Common myeloid progenitor, CD34-positive (primary cell): ENCODE measurements at regions not wholly inside any gene's neighbourhood (a gene's known extent, or its start where the extent isn't known, plus 50 kb on each side); places are given as distances from the start of the nearest gene placed in this dataset.
"Not testable (repeated sequence)": the region's sequence is repeated elsewhere in the genome, so short reads cannot be mapped to it uniquely, and the experiment has no call there.

Experiments used
- CTCF ChIA-PET: fragments of 350-600 bp; sonication (Branson Sonifier 250); formaldehyde crosslinking; loops from one replicate; lab custom pipeline; 2021; ENCODE audit warnings: antibody characterized with exemption; lab: Charles Lee
- POLR2A ChIA-PET: fragments of 350-600 bp; sonication (Branson Sonifier 250); formaldehyde crosslinking; loops from one replicate; lab custom pipeline; 2021; ENCODE audit warnings: antibody characterized with exemption; lab: Charles Lee
- DNase-seq, 3 donors: peaks; one replicate each; pipeline versions ENCODE4 v3.0.0 to v3.0.0-alpha.2; 2013
- H3K27ac ChIP-seq, 2 experiments: 1 replicate in 1 of 2; 2 replicates in 1 of 2; pipeline ENCODE4 v1.7.0; 2013; ENCODE audit warnings: inconsistent platforms in 2 of 2, low read length in 2 of 2, mild to moderate bottlenecking in 2 of 2, low read depth in 1 of 2, moderate library complexity in 1 of 2; ENCODE audit not compliant: severe bottlenecking in 2 of 2, insufficient read depth in 1 of 2, poor library complexity in 1 of 2
- H3K27me3 ChIP-seq, 5 experiments: replicated peaks in 2 of 5; 1 replicate in 3 of 5; 2 replicates in 2 of 5; pipeline versions ENCODE4 v1.6.1 to v1.7.0; 2013; ENCODE audit warnings: low read length in 4 of 5, mild to moderate bottlenecking in 2 of 5, moderate library complexity in 2 of 5, inconsistent platforms in 1 of 5; ENCODE audit not compliant: insufficient read depth in 5 of 5, control insufficient read depth in 4 of 5
- H3K36me3 ChIP-seq, 4 experiments: 1 replicate in 2 of 4; 2 replicates in 2 of 4; pipeline versions ENCODE4 v1.6.1 to v1.7.0; 2013; ENCODE audit warnings: low read length in 3 of 4, control low read depth in 1 of 4, mild to moderate bottlenecking in 1 of 4; ENCODE audit not compliant: control insufficient read depth in 4 of 4, insufficient read depth in 4 of 4
- H3K4me1 ChIP-seq, 4 experiments: 1 replicate in 3 of 4; 2 replicates in 1 of 4; pipeline versions ENCODE4 v1.6.1 to v1.7.1; 2013; ENCODE audit warnings: low read length in 3 of 4, mild to moderate bottlenecking in 3 of 4, control low read depth in 1 of 4, inconsistent platforms in 1 of 4, moderate library complexity in 1 of 4; ENCODE audit not compliant: control insufficient read depth in 4 of 4, insufficient read depth in 4 of 4; ENCODE audit errors: control extremely low read depth in 1 of 4
- H3K4me3 ChIP-seq, 7 experiments: 1 replicate in 4 of 7; 2 replicates in 3 of 7; pipeline versions ENCODE4 v1.5.1 to v1.7.0; 2013; ENCODE audit warnings: mild to moderate bottlenecking in 7 of 7, low read length in 6 of 7, moderate library complexity in 6 of 7, inconsistent platforms in 2 of 7, low read depth in 2 of 7, control low read depth in 1 of 7; ENCODE audit not compliant: insufficient read depth in 4 of 7, control insufficient read depth in 1 of 7; ENCODE audit errors: extremely low read depth in 1 of 7
- H3K9me3 ChIP-seq, 5 experiments: 1 replicate in 4 of 5; 2 replicates in 1 of 5; pipeline versions ENCODE4 v1.6.1 to v1.7.1; 2013; ENCODE audit warnings: low read length in 4 of 5, mild to moderate bottlenecking in 2 of 5, inconsistent platforms in 1 of 5, low read depth in 1 of 5, moderate library complexity in 1 of 5; ENCODE audit not compliant: control insufficient read depth in 4 of 5, insufficient read depth in 2 of 5; ENCODE audit errors: control extremely low read depth in 1 of 5
- WGBS: methylation state at CpG from one replicate; pipeline ENCODE4 v1.1.5; 2013; ENCODE audit not compliant: insufficient coverage; 5-methylcytosine and 5-hydroxymethylcytosine counted together

GRCh38 chr21:14826630-14827029, 238.2 kb downstream of the NRIP1 start:
- Histone ChIP-seq H3K4me1 (no peaks in the 10 kb centered on the region), H3K27ac (no peak overlapping the region), H3K27me3 (no peaks in the 10 kb centered on the region), H3K36me3 (no peaks in the 10 kb centered on the region), H3K4me3 (no peak overlapping the region), H3K9me3 (no peaks in the 10 kb centered on the region)
- 98% methylated on average over 5 of the region's 6 CpGs for WGBS
- ChIA-PET CTCF (no interaction called here), POLR2A (interaction anchor here (0.7 kb wide), 1 partner anchor 95 kb away, joined by 3 read pairs; no protein-coding TSS in a partner anchor)
- DNase-seq = peak in 1 of 3 donors; percentile 2

DNA sequence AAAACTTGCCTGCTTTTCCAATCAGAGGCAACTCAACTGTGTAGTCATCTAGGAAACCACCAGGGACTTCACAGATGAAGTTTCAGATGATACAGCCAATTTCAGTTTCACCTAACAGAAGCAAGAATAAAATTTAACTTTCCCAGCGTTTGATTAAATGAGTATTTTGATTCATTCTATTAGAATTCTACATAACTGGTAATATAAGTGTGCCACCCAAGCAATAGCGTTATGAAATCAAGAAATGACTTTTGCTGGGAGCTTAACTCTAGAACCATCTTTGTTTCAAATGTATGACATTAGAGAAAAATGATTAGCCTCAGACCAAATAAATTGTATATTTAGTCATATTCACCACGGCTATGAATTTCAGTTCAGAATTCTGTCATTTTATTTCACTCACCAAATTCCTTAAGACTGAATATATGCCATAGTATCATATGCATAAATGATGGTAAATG, 239.3 kb downstream of the NRIP1 start:
- Histone ChIP-seq H3K27me3 (no peaks in the 10 kb centered on the region), H3K4me3 (no peak overlapping the region), H3K4me1 (no peaks in the 10 kb centered on the region), H3K27ac (no peak overlapping the region), H3K9me3 (no peaks in the 10 kb centered on the region), H3K36me3 (no peaks in the 10 kb centered on the region)
- DNase-seq = no peak
- CTCF ChIA-PET = no interaction called here
- WGBS = no CpG with 5 or more reads among the region's 3 CpGs
- POLR2A ChIA-PET = no interaction called here

- Histone ChIP-seq H3K4me1 (no peaks in the 10 kb centered on the region), H3K27ac (no peak overlapping the region), H3K36me3 (no peaks in the 10 kb centered on the region), H3K4me3 (no peak overlapping the region), H3K9me3 (no peaks in the 10 kb centered on the region), H3K27me3 (no peaks in the 10 kb centered on the region)
- no peak for DNase-seq
- ChIA-PET POLR2A (no interaction called here), CTCF (no interaction called here)
- 100% methylated on average over 1 of the region's 3 CpGs for whole genome bisulfite sequencing
These were observed 240.7 kb downstream of the NRIP1 start for GRCh38 chr21:14824126-14824525.

DNA sequence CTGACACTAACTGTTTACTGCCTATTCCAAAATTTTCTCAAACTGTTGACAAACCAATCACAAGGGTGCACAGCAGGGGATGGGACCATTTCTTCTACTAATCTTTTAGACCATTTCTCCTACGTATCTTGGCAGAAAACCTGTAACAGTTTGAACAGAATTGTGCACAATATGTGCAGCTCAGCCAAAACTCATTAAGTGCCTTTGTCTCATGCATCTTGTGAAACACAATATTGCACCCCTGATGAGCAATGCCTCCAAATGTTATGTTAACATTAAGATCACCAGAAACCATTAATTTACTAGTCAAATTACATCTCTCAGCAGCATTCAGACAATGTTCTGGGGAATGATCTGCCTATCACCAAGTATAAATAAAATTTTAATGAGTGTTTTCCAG, 247.5 kb downstream of the NRIP1 start:
- CTCF ChIA-PET = no interaction called here

DNA sequence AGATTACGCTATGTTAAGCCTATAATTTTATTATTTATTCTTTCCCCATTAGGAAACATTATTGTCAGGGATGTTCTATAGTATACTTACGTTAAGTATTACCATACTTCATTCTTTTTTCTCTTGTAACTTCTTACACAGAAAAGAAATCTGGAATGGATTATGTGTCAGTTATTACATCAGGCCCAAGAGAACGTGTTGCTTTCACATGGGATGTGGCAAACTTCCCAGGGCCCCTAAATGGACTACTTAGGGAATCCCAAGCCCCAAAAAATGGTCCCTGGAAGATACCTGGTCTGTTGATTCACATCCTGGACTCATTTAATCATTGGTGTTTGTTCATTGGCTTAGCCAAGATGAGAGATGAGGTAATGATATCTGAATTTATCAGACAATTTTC, 249.8 kb downstream of the NRIP1 start:
- 89% methylated on average over 1 of the region's 3 CpGs for WGBS
- peaks cover 0 to 2% (median 0%) of the 10 kb centered on the region in 4 experiments for H3K36me3 ChIP-seq

More for the DNA sequence above, 247.5 kb downstream of the NRIP1 start:
- no peak overlapping the region for H3K4me3 ChIP-seq
- no peaks in the 10 kb centered on the region for H3K4me1 ChIP-seq
- DNase-seq = no peak
- 100% methylated on average over 1 of the region's 1 CpG for WGBS
- no peaks in the 10 kb centered on the region for H3K36me3 ChIP-seq
- H3K9me3 ChIP-seq = peaks cover 0 to 8% (median 4%) of the 10 kb centered on the region in 5 experiments
- no peak overlapping the region for H3K27ac ChIP-seq
- H3K27me3 ChIP-seq = no peaks in the 10 kb centered on the region
- POLR2A ChIA-PET = no interaction called here

DNA sequence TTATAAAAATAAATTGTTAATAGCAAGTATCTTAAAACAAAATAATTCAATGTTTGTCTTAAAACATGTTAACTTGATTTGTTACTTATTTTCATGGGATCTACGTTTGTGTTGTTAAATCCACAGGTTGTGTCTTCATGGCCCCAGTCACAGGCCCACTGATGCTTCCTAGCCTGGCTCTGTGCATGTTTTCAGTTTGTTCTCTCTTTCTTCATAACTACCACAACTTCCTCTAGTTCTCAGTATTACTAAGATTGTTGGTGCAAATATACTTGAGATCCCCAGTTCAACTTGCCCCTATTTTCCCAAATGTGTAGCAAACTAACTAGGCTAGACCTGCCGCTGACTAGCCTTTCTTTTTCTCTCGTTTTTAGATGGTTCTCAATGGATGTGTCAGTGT, 250.5 kb downstream of the NRIP1 start:
- Histone ChIP-seq H3K27ac (no peak overlapping the region), H3K27me3 (no peaks in the 10 kb centered on the region), H3K36me3 (peaks cover 0 to 2% (median 0%) of the 10 kb centered on the region in 4 experiments), H3K4me3 (no peak overlapping the region), H3K4me1 (no peaks in the 10 kb centered on the region), H3K9me3 (peaks cover 0 to 15% (median 9%) of the 10 kb centered on the region in 5 experiments)
- no peak for DNase-seq
- WGBS = no CpG with 5 or more reads among the region's 3 CpGs
- POLR2A ChIA-PET = no interaction called here
- CTCF ChIA-PET = no interaction called here

More for the DNA sequence above, 249.8 kb downstream of the NRIP1 start:
- POLR2A ChIA-PET = no interaction called here
- Histone ChIP-seq H3K4me1 (no peaks in the 10 kb centered on the region), H3K9me3 (peaks cover 0 to 15% (median 9%) of the 10 kb centered on the region in 5 experiments), H3K4me3 (no peak overlapping the region), H3K27ac (no peak overlapping the region), H3K27me3 (no peaks in the 10 kb centered on the region)
- DNase-seq = no peak
- CTCF ChIA-PET = no interaction called here

- POLR2A ChIA-PET = not testable (repeated sequence)
- WGBS = no CpG with 5 or more reads among the region's 2 CpGs
These were observed 258.1 kb upstream of the SAMSN1 start for GRCh38 chr21:14804170-14804569.

More at GRCh38 chr21:14804170-14804569, 258.1 kb upstream of the SAMSN1 start:
- H3K9me3 ChIP-seq, H3K27me3 ChIP-seq, CTCF ChIA-PET, DNase-seq, H3K4me3 ChIP-seq, H3K4me1 ChIP-seq, H3K36me3 ChIP-seq, H3K27ac ChIP-seq: not testable (repeated sequence)
